HCT116 (cell line): ENCODE measurements at regions not wholly inside any gene's neighbourhood (a gene's known extent, or its start where the extent isn't known, plus 50 kb on each side); places are given as distances from the start of the nearest gene placed in this dataset.

Source experiments
- ATAC-seq: fragments of 200-7000 bp; cut with Tn5 transposase; 2 replicates; pipeline ENCODE4 v1.9.1; 2020; ENCODE audit warnings: mild to moderate bottlenecking, moderate library complexity
- BruUV-seq: library from RNA; stranded (reverse); fragments of 400-500 nt; replicated peaks from 2 replicates; lab custom pipeline; 2021; lab: Mats Ljungman, UMichigan
- CTCF ChIA-PET: fragments of 300-600 bp; sonication (Branson Sonifier 250); formaldehyde crosslinking; loops from one replicate; lab custom pipeline; 2021; ENCODE audit warnings: antibody characterized with exemption; lab: Charles Lee
- POLR2A ChIA-PET: fragments of 300-600, 350-600 bp; sonication (Branson Sonifier 250); formaldehyde crosslinking; loops from one replicate; lab custom pipeline; 2021; ENCODE audit warnings: antibody characterized with exemption; lab: Charles Lee
- RAD21 ChIA-PET, 2 experiments: fragments of 300-600 bp; sonication (Branson Sonifier 250); formaldehyde crosslinking; loops; one replicate each; lab custom pipeline; 2023; ENCODE audit warnings: low total read pairs in 2 of 2; ENCODE audit not compliant: uncharacterized antibody in 2 of 2, unreplicated experiment in 2 of 2, low non-redundant PET in 1 of 2; lab: Charles Lee
- DNase-seq: peaks from one replicate; pipeline ENCODE4 v3.0.0-alpha.2; 2010; ENCODE audit warnings: low read depth, low spot score
- H2AFZ ChIP-seq: fragments of 200-600 bp; shearing (Covaris generic), sonication (generic); 2 replicates; pipeline ENCODE4 v1.6.1; 2017; ENCODE audit warnings: low read depth, mixed run types, mixed read lengths, antibody characterized with exemption, low read length; ENCODE audit not compliant: poor library complexity, severe bottlenecking
- H3K27ac ChIP-seq: 2 replicates; pipeline ENCODE4 v1.5.1; 2012; ENCODE audit warnings: low read depth, low read length
- H3K27me3 ChIP-seq: fragments of 200-600 bp; sonication (generic); 2 replicates; pipeline ENCODE4 v1.6.1; 2016; ENCODE audit warnings: mixed run types, low read length, mixed read lengths; ENCODE audit not compliant: insufficient read depth
- H3K36me3 ChIP-seq, 2 experiments: fragments of 200-500 bp in 1 of 2; fragments of 200-600 bp in 1 of 2; sonication (Bioruptor generic) in 1 of 2; sonication (generic) in 1 of 2; 2 replicates each; pipeline versions ENCODE4 v1.5.1 to v1.6.1; 2014 to 2016; ENCODE audit warnings: low read length in 2 of 2, inconsistent platforms in 1 of 2, mixed read lengths in 1 of 2, mixed run types in 1 of 2; ENCODE audit not compliant: insufficient read depth in 2 of 2, control insufficient read depth in 1 of 2
- H3K4me1 ChIP-seq, 2 experiments: fragments of 200-600 bp in 1 of 2; sonication (generic) in 1 of 2; 2 replicates each; pipeline versions ENCODE4 v1.5.1 to v1.6.1; 2012 to 2017; ENCODE audit warnings: low read length in 2 of 2, inconsistent platforms in 1 of 2, mild to moderate bottlenecking in 1 of 2, mixed read lengths in 1 of 2, mixed run types in 1 of 2, moderate library complexity in 1 of 2; ENCODE audit not compliant: insufficient read depth in 2 of 2, control insufficient read depth in 1 of 2
- H3K4me2 ChIP-seq: fragments of 200-600 bp; sonication (generic); 2 replicates; pipeline ENCODE4 v1.6.1; 2017; ENCODE audit warnings: mixed run types, low read length, mixed read lengths
- H3K4me3 ChIP-seq, 2 experiments: fragments of 200-600 bp in 1 of 2; sonication (generic) in 1 of 2; replicated peaks in 1 of 2; 2 replicates each; pipeline ENCODE4 v1.5.1; 2011 to 2016; ENCODE audit warnings: low read length in 2 of 2, control low read depth in 1 of 2, low read depth in 1 of 2, mild to moderate bottlenecking in 1 of 2, mixed read lengths in 1 of 2, mixed run types in 1 of 2
- H3K79me2 ChIP-seq: fragments of 200-600 bp; sonication (generic); 2 replicates; pipeline ENCODE4 v1.6.1; 2017; ENCODE audit warnings: mild to moderate bottlenecking, mixed run types, low read length, moderate library complexity, mixed read lengths; ENCODE audit not compliant: insufficient read depth
- H3K9ac ChIP-seq: fragments of 200-600 bp; sonication (generic); 2 replicates; pipeline ENCODE4 v1.6.1; 2016; ENCODE audit warnings: low read length, mixed read lengths
- H3K9me2 ChIP-seq: fragments of 200-600 bp; sonication (generic), shearing (Covaris generic); 2 replicates; pipeline ENCODE4 v1.6.1; 2017; ENCODE audit warnings: mixed run types, mild to moderate bottlenecking, moderate library complexity; ENCODE audit not compliant: insufficient read depth
- H3K9me3 ChIP-seq, 2 experiments: fragments of 200-500 bp in 1 of 2; fragments of 200-600 bp in 1 of 2; sonication (Bioruptor generic) in 1 of 2; sonication (generic) in 1 of 2; 2 replicates each; pipeline ENCODE4 v1.6.1; 2014 to 2017; ENCODE audit warnings: low read length in 2 of 2, mixed read lengths in 2 of 2, inconsistent platforms in 1 of 2, low read depth in 1 of 2, mild to moderate bottlenecking in 1 of 2, mixed run types in 1 of 2, moderate library complexity in 1 of 2; ENCODE audit not compliant: control insufficient read depth in 1 of 2, insufficient read depth in 1 of 2
- H4K20me1 ChIP-seq: fragments of 200-600 bp; sonication (generic), shearing (Covaris generic); 2 replicates; pipeline ENCODE4 v1.6.1; 2017; ENCODE audit warnings: mixed run types, mild to moderate bottlenecking, moderate library complexity; ENCODE audit not compliant: insufficient read depth
- CBX3 ChIP-seq: IDR thresholded peaks from 2 replicates; pipeline ENCODE4 v1.6.1; 2012; ENCODE audit warnings: low read depth
- ELF1 ChIP-seq: IDR thresholded peaks from 2 replicates; pipeline ENCODE4 v1.6.1; 2012; ENCODE audit warnings: low read depth, borderline replicate concordance
- EZH2 ChIP-seq: fragments of 200-600 bp; sonication (generic); IDR thresholded peaks from 2 replicates; pipeline ENCODE4 v1.6.1; 2017; ENCODE audit warnings: antibody characterized with exemption, mixed run types
- FOSL1 ChIP-seq: IDR thresholded peaks from 2 replicates; pipeline ENCODE4 v1.6.1; 2012; ENCODE audit warnings: low read depth
- JUND ChIP-seq: IDR thresholded peaks from 2 replicates; pipeline ENCODE4 v1.6.1; 2012
- MAX ChIP-seq: IDR thresholded peaks from 2 replicates; pipeline ENCODE4 v1.6.1; 2012
- RAD21 ChIP-seq: IDR thresholded peaks from 2 replicates; pipeline ENCODE4 v1.6.1; 2012; ENCODE audit warnings: low read depth, mild to moderate bottlenecking
- REST ChIP-seq: IDR thresholded peaks from 2 replicates; pipeline ENCODE4 v1.6.1; 2012; ENCODE audit warnings: low read depth
- SIN3A ChIP-seq: IDR thresholded peaks from 2 replicates; pipeline ENCODE4 v1.6.1; 2012; ENCODE audit warnings: low read depth
- ZNF274 ChIP-seq: fragments of 200-500 bp; sonication (Bioruptor generic); IDR thresholded peaks from 2 replicates; pipeline ENCODE4 v1.6.1; 2014; ENCODE audit warnings: mild to moderate bottlenecking, low read depth, low read length, inconsistent platforms
- intact Hi-C: fragments of 100-400 bp; cut with micrococcal nuclease; formaldehyde crosslinking; loops from 2 replicates; pipeline ENCODE4 v1.10.0; 2022

DNA sequence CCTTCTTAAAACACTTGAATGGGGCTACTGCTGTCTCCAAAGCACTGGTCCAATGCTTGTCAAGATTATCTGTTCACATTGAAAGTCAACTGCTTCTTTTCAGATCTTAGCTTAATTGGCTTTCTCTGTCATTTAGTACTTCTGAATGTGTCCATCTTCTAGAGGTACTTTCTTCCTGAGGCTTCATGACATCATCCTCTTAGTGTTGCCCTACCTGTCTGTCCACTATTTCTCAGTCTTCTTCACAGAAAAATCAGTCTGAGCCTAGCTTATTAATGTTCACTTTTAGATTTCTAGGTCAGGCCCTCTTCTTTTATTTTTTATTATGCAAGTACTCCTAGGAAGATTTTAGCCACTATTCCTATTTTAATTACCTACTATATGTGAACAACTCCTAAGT, 899.9 kb downstream of the DTWD2 start:
- H3K79me2 ChIP-seq, result no peaks in the 10 kb centered on the region
- no peak overlapping the region for H3K27ac ChIP-seq
- CTCF ChIA-PET, result no interaction called here
- intact Hi-C loops, result no loop called here
- no peaks in the 10 kb centered on the region for H4K20me1 ChIP-seq
- no peak for DNase-seq
- no peaks in the 10 kb centered on the region for H3K9me3 ChIP-seq
- H3K9me2 ChIP-seq, result no peaks in the 10 kb centered on the region
- H3K4me3 ChIP-seq, result no peak overlapping the region
- H3K4me2 ChIP-seq, result no peak overlapping the region
- H3K4me1 ChIP-seq, result no peaks in the 10 kb centered on the region
- TF ChIP-seq ELF1 (no peak), ZNF274 (no peak), REST (no peak), SIN3A (no peak), FOSL1 (no peak), CBX3 (no peak), JUND (no peak), EZH2 (no peak), RAD21 (no peak), MAX (no peak)
- TF ChIP-seq, all 23 proteins: peak for 0
- no peak for ATAC-seq
- no TSS peak for BruUV-seq
- Histone ChIP-seq H3K27me3 (no peaks in the 10 kb centered on the region), H3K9ac (no peak overlapping the region), H3K36me3 (no peaks in the 10 kb centered on the region), H2AFZ (no peak overlapping the region)
- RAD21 ChIA-PET, result no interaction called here
- POLR2A ChIA-PET, result no interaction called here
